ENCODE measurements at regions not wholly inside any gene's neighbourhood (a gene's known extent, or its start where the extent isn't known, plus 50 kb on each side); places are given as distances from the start of the nearest gene placed in this dataset.

- intact Hi-C loops (cut with DNase I; ENCODE audit: low total_unique reads), result no loop called here
- Histone ChIP-seq H3K9me3 (no peaks in the 10 kb centered on the region), H3K27me3 (no peaks in the 10 kb centered on the region), H3K27ac (no peak overlapping the region), H3K4me1 (peaks cover 0 to 10% (median 5%) of the 10 kb centered on the region in 4 donors), H3K36me3 (no peaks in the 10 kb centered on the region), H3K4me3 (no peak overlapping the region)
- TF ChIP-seq, protein P1, sequence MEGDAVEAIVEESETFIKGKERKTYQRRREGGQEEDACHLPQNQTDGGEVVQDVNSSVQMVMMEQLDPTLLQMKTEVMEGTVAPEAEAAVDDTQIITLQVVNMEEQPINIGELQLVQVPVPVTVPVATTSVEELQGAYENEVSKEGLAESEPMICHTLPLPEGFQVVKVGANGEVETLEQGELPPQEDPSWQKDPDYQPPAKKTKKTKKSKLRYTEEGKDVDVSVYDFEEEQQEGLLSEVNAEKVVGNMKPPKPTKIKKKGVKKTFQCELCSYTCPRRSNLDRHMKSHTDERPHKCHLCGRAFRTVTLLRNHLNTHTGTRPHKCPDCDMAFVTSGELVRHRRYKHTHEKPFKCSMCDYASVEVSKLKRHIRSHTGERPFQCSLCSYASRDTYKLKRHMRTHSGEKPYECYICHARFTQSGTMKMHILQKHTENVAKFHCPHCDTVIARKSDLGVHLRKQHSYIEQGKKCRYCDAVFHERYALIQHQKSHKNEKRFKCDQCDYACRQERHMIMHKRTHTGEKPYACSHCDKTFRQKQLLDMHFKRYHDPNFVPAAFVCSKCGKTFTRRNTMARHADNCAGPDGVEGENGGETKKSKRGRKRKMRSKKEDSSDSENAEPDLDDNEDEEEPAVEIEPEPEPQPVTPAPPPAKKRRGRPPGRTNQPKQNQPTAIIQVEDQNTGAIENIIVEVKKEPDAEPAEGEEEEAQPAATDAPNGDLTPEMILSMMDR (IDR thresholded peaks at IDR 0.05), result no peak
- TF ChIP-seq POLR2A (IDR thresholded peaks at IDR 0.05), result no peak
- TF ChIP-seq EP300 (IDR thresholded peaks at IDR 0.05), result no peak
- no peak for TF ChIP-seq POLR2AphosphoS5 (IDR thresholded peaks at IDR 0.05)
- DNase-seq, result no peak
- WGBS, 5 donors, result 73 to 85% (median 76%) methylated on average over 3 of the region's 3 CpGs
Observed at GRCh38 chr16:65294165-65294564, 172.3 kb upstream of the CDH11 start.

DNA sequence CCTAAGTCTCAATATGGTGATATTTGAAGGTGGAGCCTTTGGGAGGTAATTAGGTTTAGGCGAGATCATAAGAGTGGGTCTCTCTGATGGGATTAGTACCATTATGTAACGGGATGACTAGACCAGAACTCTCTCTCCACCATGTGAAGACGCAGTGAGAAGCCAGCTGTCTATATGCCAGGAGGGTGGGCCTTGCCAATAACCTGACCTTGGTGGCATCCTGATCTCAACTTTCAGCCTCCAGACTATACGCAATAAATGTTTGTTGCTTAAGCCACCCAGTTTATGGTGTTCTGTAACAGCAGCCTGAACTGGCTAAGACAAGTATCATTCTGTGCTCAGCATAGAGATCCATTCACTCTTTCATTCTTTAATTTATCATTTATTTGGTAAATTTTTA is 167.2 kb upstream of the CDH11 start:
- no peak for TF ChIP-seq EP300 (IDR thresholded peaks at IDR 0.05)
- H3K27me3 ChIP-seq, result no peaks in the 10 kb centered on the region
- intact Hi-C loops (cut with DNase I; ENCODE audit: low total_unique reads), result no loop called here
- H3K9me3 ChIP-seq, result no peaks in the 10 kb centered on the region
- 82 to 87% (median 83%) methylated on average over 4 of the region's 4 CpGs for WGBS, 5 donors
- H3K4me1 ChIP-seq, result peaks cover 0 to 14% (median 2%) of the 10 kb centered on the region in 4 donors
- no peaks in the 10 kb centered on the region for H3K36me3 ChIP-seq
- DNase-seq, result no peak
- no peak overlapping the region for H3K4me3 ChIP-seq
- H3K27ac ChIP-seq, result no peak overlapping the region

DNA sequence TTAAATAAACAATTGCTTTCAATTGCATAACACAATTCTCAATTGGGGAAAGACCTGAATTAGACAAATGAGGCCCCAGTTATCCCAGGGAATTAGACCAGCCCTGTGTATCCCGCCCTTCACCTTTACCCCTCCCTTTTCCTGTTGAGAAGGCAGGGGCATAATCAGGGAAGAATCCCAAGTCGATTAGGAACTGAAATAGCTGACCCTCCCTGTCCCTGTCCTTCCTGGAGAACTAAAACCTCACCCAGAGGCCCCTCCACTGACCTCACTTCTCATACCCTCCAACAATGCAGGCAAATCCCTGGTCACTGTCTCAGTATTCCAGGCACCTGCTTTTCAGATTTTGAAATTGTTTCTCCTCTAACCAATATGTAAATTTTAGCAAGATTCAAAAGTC is 165.4 kb upstream of the CDH11 start:
- Histone ChIP-seq H3K4me3 (no peak overlapping the region), H3K27me3 (no peaks in the 10 kb centered on the region), H3K4me1 (peaks cover 0 to 14% (median 2%) of the 10 kb centered on the region in 4 donors), H3K27ac (no peak overlapping the region), H3K9me3 (no peaks in the 10 kb centered on the region), H3K36me3 (no peaks in the 10 kb centered on the region)
- 29 to 56% (median 45%) methylated on average over 2 of the region's 2 CpGs for WGBS, 5 donors
- intact Hi-C loops (cut with DNase I; ENCODE audit: low total_unique reads), result no loop called here
- no peak for DNase-seq
- TF ChIP-seq POLR2A (IDR thresholded peaks at IDR 0.05), result no peak
- TF ChIP-seq EP300 (IDR thresholded peaks at IDR 0.05), result no peak
- no peak for TF ChIP-seq POLR2AphosphoS5 (IDR thresholded peaks at IDR 0.05)
- TF ChIP-seq, protein P1 (IDR thresholded peaks at IDR 0.05), result no peak

GRCh38 chr16:65285128-65286048 is 163.5 kb upstream of the CDH11 start:
- H3K27ac ChIP-seq, result no peak overlapping the region
- no peaks in the 10 kb centered on the region for H3K9me3 ChIP-seq
- peak in 1 of 2 donors; percentile 28 for DNase-seq
- 44 to 57% (median 52%) methylated on average over 7 of the region's 7 CpGs for WGBS, 5 donors
- peaks cover 0 to 14% (median 2%) of the 10 kb centered on the region in 4 donors for H3K4me1 ChIP-seq
- no peak for TF ChIP-seq EP300 (IDR thresholded peaks at IDR 0.05)
- no peak for TF ChIP-seq POLR2A (IDR thresholded peaks at IDR 0.05)
- no peaks in the 10 kb centered on the region for H3K36me3 ChIP-seq
- no peak overlapping the region for H3K4me3 ChIP-seq
- no peaks in the 10 kb centered on the region for H3K27me3 ChIP-seq
- intact Hi-C loops (cut with DNase I; ENCODE audit: low total_unique reads), result no loop called here

DNA sequence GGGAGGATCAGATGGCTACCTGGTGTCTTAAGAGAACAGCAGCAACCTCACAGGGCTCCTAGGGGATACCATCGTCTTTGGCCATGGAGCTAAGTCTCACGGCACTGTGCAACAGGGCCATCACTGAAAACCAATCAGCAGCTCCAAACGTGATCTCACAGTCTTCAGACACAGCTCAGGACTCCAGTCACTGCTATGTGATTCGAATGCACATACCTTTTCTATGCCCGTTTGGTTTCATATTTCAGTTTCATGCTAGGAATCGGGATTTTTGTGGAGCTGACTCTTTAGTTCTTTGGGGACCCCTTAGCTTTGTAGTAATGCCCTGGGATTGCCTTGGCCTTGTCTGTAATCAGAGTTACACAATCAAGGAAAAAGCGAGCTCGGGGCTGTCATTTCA is 162.8 kb upstream of the CDH11 start:
- intact Hi-C loops (cut with DNase I; ENCODE audit: low total_unique reads), result no loop called here
- WGBS, 5 donors, result 69 to 82% (median 74%) methylated on average over 8 of the region's 8 CpGs

More for the DNA sequence above, 162.8 kb upstream of the CDH11 start:
- H3K4me3 ChIP-seq, result no peak overlapping the region
- H3K27me3 ChIP-seq, result no peaks in the 10 kb centered on the region
- no peaks in the 10 kb centered on the region for H3K36me3 ChIP-seq
- H3K27ac ChIP-seq, result no peak overlapping the region
- no peak for TF ChIP-seq EP300 (IDR thresholded peaks at IDR 0.05)
- TF ChIP-seq, protein P1 (IDR thresholded peaks at IDR 0.05), result no peak
- no peak for TF ChIP-seq POLR2A (IDR thresholded peaks at IDR 0.05)
- TF ChIP-seq POLR2AphosphoS5 (IDR thresholded peaks at IDR 0.05), result no peak
- H3K9me3 ChIP-seq, result no peaks in the 10 kb centered on the region
- no peak for DNase-seq
- peaks cover 0 to 14% (median 2%) of the 10 kb centered on the region in 4 donors for H3K4me1 ChIP-seq
